ENCODE measurements at regions not wholly inside any gene's neighbourhood (a gene's known extent, or its start where the extent isn't known, plus 50 kb on each side); places are given as distances from the start of the nearest gene placed in this dataset.

GRCh38 chr15:95973566-95974256, 356.8 kb upstream of the NR2F2 start (continued):
- TF ChIP-seq, protein P1, sequence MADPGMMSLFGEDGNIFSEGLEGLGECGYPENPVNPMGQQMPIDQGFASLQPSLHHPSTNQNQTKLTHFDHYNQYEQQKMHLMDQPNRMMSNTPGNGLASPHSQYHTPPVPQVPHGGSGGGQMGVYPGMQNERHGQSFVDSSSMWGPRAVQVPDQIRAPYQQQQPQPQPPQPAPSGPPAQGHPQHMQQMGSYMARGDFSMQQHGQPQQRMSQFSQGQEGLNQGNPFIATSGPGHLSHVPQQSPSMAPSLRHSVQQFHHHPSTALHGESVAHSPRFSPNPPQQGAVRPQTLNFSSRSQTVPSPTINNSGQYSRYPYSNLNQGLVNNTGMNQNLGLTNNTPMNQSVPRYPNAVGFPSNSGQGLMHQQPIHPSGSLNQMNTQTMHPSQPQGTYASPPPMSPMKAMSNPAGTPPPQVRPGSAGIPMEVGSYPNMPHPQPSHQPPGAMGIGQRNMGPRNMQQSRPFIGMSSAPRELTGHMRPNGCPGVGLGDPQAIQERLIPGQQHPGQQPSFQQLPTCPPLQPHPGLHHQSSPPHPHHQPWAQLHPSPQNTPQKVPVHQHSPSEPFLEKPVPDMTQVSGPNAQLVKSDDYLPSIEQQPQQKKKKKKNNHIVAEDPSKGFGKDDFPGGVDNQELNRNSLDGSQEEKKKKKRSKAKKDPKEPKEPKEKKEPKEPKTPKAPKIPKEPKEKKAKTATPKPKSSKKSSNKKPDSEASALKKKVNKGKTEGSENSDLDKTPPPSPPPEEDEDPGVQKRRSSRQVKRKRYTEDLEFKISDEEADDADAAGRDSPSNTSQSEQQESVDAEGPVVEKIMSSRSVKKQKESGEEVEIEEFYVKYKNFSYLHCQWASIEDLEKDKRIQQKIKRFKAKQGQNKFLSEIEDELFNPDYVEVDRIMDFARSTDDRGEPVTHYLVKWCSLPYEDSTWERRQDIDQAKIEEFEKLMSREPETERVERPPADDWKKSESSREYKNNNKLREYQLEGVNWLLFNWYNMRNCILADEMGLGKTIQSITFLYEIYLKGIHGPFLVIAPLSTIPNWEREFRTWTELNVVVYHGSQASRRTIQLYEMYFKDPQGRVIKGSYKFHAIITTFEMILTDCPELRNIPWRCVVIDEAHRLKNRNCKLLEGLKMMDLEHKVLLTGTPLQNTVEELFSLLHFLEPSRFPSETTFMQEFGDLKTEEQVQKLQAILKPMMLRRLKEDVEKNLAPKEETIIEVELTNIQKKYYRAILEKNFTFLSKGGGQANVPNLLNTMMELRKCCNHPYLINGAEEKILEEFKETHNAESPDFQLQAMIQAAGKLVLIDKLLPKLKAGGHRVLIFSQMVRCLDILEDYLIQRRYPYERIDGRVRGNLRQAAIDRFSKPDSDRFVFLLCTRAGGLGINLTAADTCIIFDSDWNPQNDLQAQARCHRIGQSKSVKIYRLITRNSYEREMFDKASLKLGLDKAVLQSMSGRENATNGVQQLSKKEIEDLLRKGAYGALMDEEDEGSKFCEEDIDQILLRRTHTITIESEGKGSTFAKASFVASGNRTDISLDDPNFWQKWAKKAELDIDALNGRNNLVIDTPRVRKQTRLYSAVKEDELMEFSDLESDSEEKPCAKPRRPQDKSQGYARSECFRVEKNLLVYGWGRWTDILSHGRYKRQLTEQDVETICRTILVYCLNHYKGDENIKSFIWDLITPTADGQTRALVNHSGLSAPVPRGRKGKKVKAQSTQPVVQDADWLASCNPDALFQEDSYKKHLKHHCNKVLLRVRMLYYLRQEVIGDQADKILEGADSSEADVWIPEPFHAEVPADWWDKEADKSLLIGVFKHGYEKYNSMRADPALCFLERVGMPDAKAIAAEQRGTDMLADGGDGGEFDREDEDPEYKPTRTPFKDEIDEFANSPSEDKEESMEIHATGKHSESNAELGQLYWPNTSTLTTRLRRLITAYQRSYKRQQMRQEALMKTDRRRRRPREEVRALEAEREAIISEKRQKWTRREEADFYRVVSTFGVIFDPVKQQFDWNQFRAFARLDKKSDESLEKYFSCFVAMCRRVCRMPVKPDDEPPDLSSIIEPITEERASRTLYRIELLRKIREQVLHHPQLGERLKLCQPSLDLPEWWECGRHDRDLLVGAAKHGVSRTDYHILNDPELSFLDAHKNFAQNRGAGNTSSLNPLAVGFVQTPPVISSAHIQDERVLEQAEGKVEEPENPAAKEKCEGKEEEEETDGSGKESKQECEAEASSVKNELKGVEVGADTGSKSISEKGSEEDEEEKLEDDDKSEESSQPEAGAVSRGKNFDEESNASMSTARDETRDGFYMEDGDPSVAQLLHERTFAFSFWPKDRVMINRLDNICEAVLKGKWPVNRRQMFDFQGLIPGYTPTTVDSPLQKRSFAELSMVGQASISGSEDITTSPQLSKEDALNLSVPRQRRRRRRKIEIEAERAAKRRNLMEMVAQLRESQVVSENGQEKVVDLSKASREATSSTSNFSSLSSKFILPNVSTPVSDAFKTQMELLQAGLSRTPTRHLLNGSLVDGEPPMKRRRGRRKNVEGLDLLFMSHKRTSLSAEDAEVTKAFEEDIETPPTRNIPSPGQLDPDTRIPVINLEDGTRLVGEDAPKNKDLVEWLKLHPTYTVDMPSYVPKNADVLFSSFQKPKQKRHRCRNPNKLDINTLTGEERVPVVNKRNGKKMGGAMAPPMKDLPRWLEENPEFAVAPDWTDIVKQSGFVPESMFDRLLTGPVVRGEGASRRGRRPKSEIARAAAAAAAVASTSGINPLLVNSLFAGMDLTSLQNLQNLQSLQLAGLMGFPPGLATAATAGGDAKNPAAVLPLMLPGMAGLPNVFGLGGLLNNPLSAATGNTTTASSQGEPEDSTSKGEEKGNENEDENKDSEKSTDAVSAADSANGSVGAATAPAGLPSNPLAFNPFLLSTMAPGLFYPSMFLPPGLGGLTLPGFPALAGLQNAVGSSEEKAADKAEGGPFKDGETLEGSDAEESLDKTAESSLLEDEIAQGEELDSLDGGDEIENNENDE (IDR thresholded peaks at IDR 0.05; ENCODE audit: insufficient replicate concordance, low read length) = no peak
- TF ChIP-seq SIX5 (IDR thresholded peaks at IDR 0.05; ENCODE audit: low read depth, low read length) (no peak), KDM1A (IDR thresholded peaks at IDR 0.05; ENCODE audit: borderline replicate concordance, low read length) (no peak), HDAC6 (IDR thresholded peaks at IDR 0.05; ENCODE audit: low read depth, low read length) (no peak)
- TF ChIP-seq, protein P2, sequence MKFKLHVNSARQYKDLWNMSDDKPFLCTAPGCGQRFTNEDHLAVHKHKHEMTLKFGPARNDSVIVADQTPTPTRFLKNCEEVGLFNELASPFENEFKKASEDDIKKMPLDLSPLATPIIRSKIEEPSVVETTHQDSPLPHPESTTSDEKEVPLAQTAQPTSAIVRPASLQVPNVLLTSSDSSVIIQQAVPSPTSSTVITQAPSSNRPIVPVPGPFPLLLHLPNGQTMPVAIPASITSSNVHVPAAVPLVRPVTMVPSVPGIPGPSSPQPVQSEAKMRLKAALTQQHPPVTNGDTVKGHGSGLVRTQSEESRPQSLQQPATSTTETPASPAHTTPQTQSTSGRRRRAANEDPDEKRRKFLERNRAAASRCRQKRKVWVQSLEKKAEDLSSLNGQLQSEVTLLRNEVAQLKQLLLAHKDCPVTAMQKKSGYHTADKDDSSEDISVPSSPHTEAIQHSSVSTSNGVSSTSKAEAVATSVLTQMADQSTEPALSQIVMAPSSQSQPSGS (IDR thresholded peaks at IDR 0.05; ENCODE audit: low read length) = no peak

Measured in H1 (cell line).